ENCODE measurements at regions not wholly inside any gene's neighbourhood (a gene's known extent, or its start where the extent isn't known, plus 50 kb on each side); places are given as distances from the start of the nearest gene placed in this dataset.

- no peak overlapping the region for H3K27ac ChIP-seq
- TF ChIP-seq CTCF (IDR thresholded peaks at IDR 0.05; ENCODE audit: low read depth, low read length, missing control alignments), result no peak
- H3K27me3 ChIP-seq (replicated peaks), result no peaks in the 10 kb centered on the region
- DNase-seq, result no peak
- in situ Hi-C loops (cut with HindIII; ENCODE audit: low pct_ligation_motif_present, low sequenced_read_pairs), result no loop called here
- H3K4me3 ChIP-seq (ENCODE audit: low read depth, low read length), result no peak overlapping the region
- H3K36me3 ChIP-seq (replicated peaks), result no peaks in the 10 kb centered on the region
These were observed 74.8 kb downstream of the CEBPB start for GRCh38 chr20:50265245-50265946.

- no peaks in the 10 kb centered on the region for H3K27me3 ChIP-seq (replicated peaks)
- H3K36me3 ChIP-seq (replicated peaks), result no peaks in the 10 kb centered on the region
- no peak overlapping the region for H3K27ac ChIP-seq
- no peak for TF ChIP-seq CTCF (IDR thresholded peaks at IDR 0.05; ENCODE audit: low read depth, low read length, missing control alignments)
- H3K4me3 ChIP-seq (ENCODE audit: low read depth, low read length), result no peak overlapping the region
- DNase-seq, result no peak
- in situ Hi-C loops (cut with HindIII; ENCODE audit: low pct_ligation_motif_present, low sequenced_read_pairs), result no loop called here
These were observed 75.8 kb downstream of the CEBPB start for GRCh38 chr20:50266293-50267040.

- TF ChIP-seq CTCF (IDR thresholded peaks at IDR 0.05; ENCODE audit: low read depth, low read length, missing control alignments), result peak; percentile 12
- no peak overlapping the region for H3K4me3 ChIP-seq (ENCODE audit: low read depth, low read length)
- no peak overlapping the region for H3K27ac ChIP-seq
- DNase-seq, result no peak
- H3K36me3 ChIP-seq (replicated peaks), result no peaks in the 10 kb centered on the region
- in situ Hi-C loops (cut with HindIII; ENCODE audit: low pct_ligation_motif_present, low sequenced_read_pairs), result no loop called here
- H3K27me3 ChIP-seq (replicated peaks), result no peaks in the 10 kb centered on the region
These were observed 76.6 kb downstream of the CEBPB start for GRCh38 chr20:50267041-50267865.

GRCh38 chr20:50267866-50268219, 77.2 kb downstream of the CEBPB start:
- in situ Hi-C loops (cut with HindIII; ENCODE audit: low pct_ligation_motif_present, low sequenced_read_pairs), result no loop called here
- H3K36me3 ChIP-seq (replicated peaks), result no peaks in the 10 kb centered on the region
- no peak for DNase-seq
- H3K27me3 ChIP-seq (replicated peaks), result no peaks in the 10 kb centered on the region
- H3K4me3 ChIP-seq (ENCODE audit: low read depth, low read length), result no peak overlapping the region
- TF ChIP-seq CTCF (IDR thresholded peaks at IDR 0.05; ENCODE audit: low read depth, low read length, missing control alignments), result no peak
- no peak overlapping the region for H3K27ac ChIP-seq

GRCh38 chr20:50269091-50270033, 78.7 kb downstream of the CEBPB start:
- no peak for TF ChIP-seq CTCF (IDR thresholded peaks at IDR 0.05; ENCODE audit: low read depth, low read length, missing control alignments)
- no peak for DNase-seq
- H3K4me3 ChIP-seq (ENCODE audit: low read depth, low read length), result no peak overlapping the region
- H3K27me3 ChIP-seq (replicated peaks), result no peaks in the 10 kb centered on the region
- H3K36me3 ChIP-seq (replicated peaks), result no peaks in the 10 kb centered on the region
- in situ Hi-C loops (cut with HindIII; ENCODE audit: low pct_ligation_motif_present, low sequenced_read_pairs), result no loop called here
- H3K27ac ChIP-seq, result no peak overlapping the region
